H9 (cell line): ENCODE measurements at regions not wholly inside any gene's neighbourhood (a gene's known extent, or its start where the extent isn't known, plus 50 kb on each side); places are given as distances from the start of the nearest gene placed in this dataset.

Source experiments
- DNase-seq: peaks from one replicate; pipeline ENCODE4 v3.0.0-alpha.2; 2017
- H2AFZ ChIP-seq: one replicate; pipeline ENCODE4 v1.6.1; 2013; ENCODE audit warnings: mild to moderate bottlenecking, low read length, control low read depth, moderate library complexity
- H2AK5ac ChIP-seq: 2 replicates; pipeline ENCODE4 v1.6.1; 2013; ENCODE audit warnings: low read length, control low read depth, mixed read lengths; ENCODE audit not compliant: insufficient read length
- H2BK120ac ChIP-seq: one replicate; pipeline ENCODE4 v1.6.1; 2013; ENCODE audit warnings: low read depth, mild to moderate bottlenecking, low read length, control low read depth, inconsistent platforms; ENCODE audit not compliant: poor library complexity, severe bottlenecking
- H2BK12ac ChIP-seq: 2 replicates; pipeline ENCODE4 v1.6.1; 2013; ENCODE audit warnings: low read length, control low read depth, mixed read lengths, low read depth; ENCODE audit not compliant: insufficient read length
- H2BK15ac ChIP-seq: 2 replicates; pipeline ENCODE4 v1.6.1; 2013; ENCODE audit warnings: low read depth, low read length, control low read depth
- H2BK20ac ChIP-seq: one replicate; pipeline ENCODE4 v1.6.1; 2013; ENCODE audit warnings: low read depth, mild to moderate bottlenecking, low read length, control low read depth, inconsistent platforms; ENCODE audit not compliant: poor library complexity, severe bottlenecking
- H2BK5ac ChIP-seq: 2 replicates; pipeline ENCODE4 v1.6.1; 2013; ENCODE audit warnings: low read length, control low read depth, mixed read lengths; ENCODE audit not compliant: insufficient read length
- H3K14ac ChIP-seq: 2 replicates; pipeline ENCODE4 v1.6.1; 2013; ENCODE audit warnings: low read length, control low read depth; ENCODE audit not compliant: insufficient read depth
- H3K18ac ChIP-seq: 2 replicates; pipeline ENCODE4 v1.6.1; 2013; ENCODE audit warnings: low read depth, mild to moderate bottlenecking, mixed read lengths, low read length, control low read depth; ENCODE audit not compliant: insufficient read length
- H3K23ac ChIP-seq: 2 replicates; pipeline ENCODE4 v1.6.1; 2013; ENCODE audit warnings: low read length, control low read depth, mixed read lengths, low read depth; ENCODE audit not compliant: insufficient read length
- H3K23me2 ChIP-seq: 2 replicates; pipeline ENCODE4 v1.6.1; 2013; ENCODE audit warnings: low read depth, mild to moderate bottlenecking, mixed read lengths, low read length, control low read depth; ENCODE audit not compliant: insufficient read length, poor library complexity, severe bottlenecking
- H3K27ac ChIP-seq: 2 replicates; pipeline ENCODE4 v1.5.1; 2013; ENCODE audit warnings: low read length, control low read depth, mixed read lengths, low read depth; ENCODE audit not compliant: insufficient read length
- H3K27me3 ChIP-seq: 2 replicates; pipeline ENCODE4 v1.6.1; 2013; ENCODE audit warnings: low read length, control low read depth, inconsistent platforms; ENCODE audit not compliant: insufficient read depth
- H3K4ac ChIP-seq: 2 replicates; pipeline ENCODE4 v1.6.1; 2013; ENCODE audit warnings: low read depth, mild to moderate bottlenecking, control low read depth, inconsistent platforms, low read length, moderate library complexity
- H3K4me1 ChIP-seq: 2 replicates; pipeline ENCODE4 v1.6.1; 2013; ENCODE audit warnings: low read length, control low read depth, inconsistent platforms; ENCODE audit not compliant: insufficient read depth
- H3K4me2 ChIP-seq: 2 replicates; pipeline ENCODE4 v1.6.1; 2013; ENCODE audit warnings: low read length, control low read depth, mixed read lengths; ENCODE audit not compliant: insufficient read length, insufficient read depth
- H3K56ac ChIP-seq: 2 replicates; pipeline ENCODE4 v1.6.1; 2013; ENCODE audit warnings: low read depth, mild to moderate bottlenecking, mixed read lengths, low read length, control low read depth; ENCODE audit not compliant: insufficient read length
- H3K79me1 ChIP-seq: 2 replicates; pipeline ENCODE4 v1.6.1; 2013; ENCODE audit warnings: low read depth, mild to moderate bottlenecking, moderate library complexity, low read length, control low read depth, inconsistent platforms; ENCODE audit not compliant: insufficient read depth, poor library complexity, severe bottlenecking
- H3K79me2 ChIP-seq: 2 replicates; pipeline ENCODE4 v1.6.1; 2013; ENCODE audit warnings: low read length, control low read depth, inconsistent platforms; ENCODE audit not compliant: insufficient read depth
- H3K9ac ChIP-seq: 2 replicates; pipeline ENCODE4 v1.6.1; 2013; ENCODE audit warnings: low read length, control low read depth, mixed read lengths; ENCODE audit not compliant: insufficient read length; ENCODE audit errors: extremely low read depth
- H3K9me3 ChIP-seq: one replicate; pipeline ENCODE4 v1.6.1; 2013; ENCODE audit warnings: low read depth, low read length, inconsistent platforms; ENCODE audit not compliant: control insufficient read depth
- H3T11ph ChIP-seq: one replicate; pipeline ENCODE4 v1.6.1; 2013; ENCODE audit warnings: mild to moderate bottlenecking, low read length, control low read depth, inconsistent platforms
- H4K20me1 ChIP-seq: one replicate; pipeline ENCODE4 v1.6.1; 2013; ENCODE audit not compliant: control insufficient read depth, insufficient read length, insufficient read depth
- H4K5ac ChIP-seq: 2 replicates; pipeline ENCODE4 v1.6.1; 2013; ENCODE audit warnings: low read depth, mild to moderate bottlenecking, mixed read lengths, low read length, control low read depth; ENCODE audit not compliant: insufficient read length
- H4K8ac ChIP-seq: replicated peaks from 2 replicates; pipeline ENCODE4 v1.6.1; 2013; ENCODE audit warnings: low read length, control low read depth, mixed read lengths, low read depth; ENCODE audit not compliant: insufficient read length
- H4K91ac ChIP-seq: 2 replicates; pipeline ENCODE4 v1.6.1; 2013; ENCODE audit warnings: low read depth, mild to moderate bottlenecking, moderate library complexity, mixed read lengths, low read length, control low read depth; ENCODE audit not compliant: insufficient read length
- H3K27ac Mint-ChIP-seq, 3 experiments: 2 replicates in 2 of 3; 3 replicates in 1 of 3; pipeline ENCODE4 v1.8.0; 2020 to 2021; ENCODE audit warnings: mixed read lengths in 3 of 3, mild to moderate bottlenecking in 1 of 3, moderate library complexity in 1 of 3
- H3K27me3 Mint-ChIP-seq: 2 replicates; pipeline ENCODE4 v1.8.0; 2021; ENCODE audit warnings: low read depth, mild to moderate bottlenecking, moderate library complexity, mixed read lengths
- H3K36me3 Mint-ChIP-seq, 3 experiments: 2 replicates in 2 of 3; 3 replicates in 1 of 3; pipeline ENCODE4 v1.8.0; 2020 to 2021; ENCODE audit warnings: low read depth in 3 of 3, mixed read lengths in 3 of 3; ENCODE audit not compliant: insufficient read depth in 1 of 3
- H3K4me1 Mint-ChIP-seq, 2 experiments: 2 replicates each; pipeline ENCODE4 v1.8.0; 2020; ENCODE audit warnings: mixed read lengths in 2 of 2
- H3K4me3 Mint-ChIP-seq, 2 experiments: 2 replicates in 1 of 2; 3 replicates in 1 of 2; pipeline ENCODE4 v1.8.0; 2020 to 2021; ENCODE audit warnings: mild to moderate bottlenecking in 2 of 2, mixed read lengths in 2 of 2, moderate library complexity in 1 of 2
- H3K9me3 Mint-ChIP-seq, 2 experiments: 2 replicates in 1 of 2; 3 replicates in 1 of 2; pipeline ENCODE4 v1.8.0; 2020; ENCODE audit warnings: mild to moderate bottlenecking in 2 of 2, mixed read lengths in 2 of 2, moderate library complexity in 1 of 2
- CTCF ChIP-seq: fragments of 200-600 bp; sonication (generic); conservative IDR thresholded peaks from 3 replicates; pipeline ENCODE4 v1.8.0; 2021; ENCODE audit warnings: antibody characterized with exemption, mild to moderate bottlenecking
- WGBS: extraction: QIAGEN DNeasy Blood & Tissue Kit; methylation state at CpG from one replicate; pipeline ENCODE4 v1.1.7; 2013; ENCODE audit warnings: missing lambda C conversion rate, low lambda C conversion rate, mixed read lengths; ENCODE audit not compliant: insufficient read length; ENCODE audit errors: extremely low coverage; 5-methylcytosine and 5-hydroxymethylcytosine counted together

DNA sequence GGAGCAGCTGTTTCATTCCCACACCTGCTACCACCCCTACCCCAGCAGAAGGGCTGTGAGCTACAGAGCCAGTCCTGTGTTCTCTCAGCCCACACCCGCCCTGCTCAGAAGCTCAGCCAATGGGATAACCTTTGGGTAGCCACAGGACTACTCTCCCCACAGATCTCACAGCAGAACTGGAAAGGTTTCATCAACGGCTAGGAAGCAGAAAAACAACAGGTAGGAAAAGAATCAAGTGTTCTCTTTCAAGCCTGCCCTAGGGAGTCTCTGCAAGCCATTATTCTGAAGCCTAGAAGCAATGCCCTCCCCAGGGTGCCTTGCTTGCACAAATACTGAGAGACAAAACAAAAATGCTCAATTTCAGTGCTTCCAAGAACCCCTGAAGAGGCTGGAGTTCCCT, 77.2 kb downstream of the TMPRSS5 start:
- Histone ChIP-seq H2BK15ac (no peak overlapping the region), H3K23me2 (no peaks in the 10 kb centered on the region), H3K23ac (no peak overlapping the region), H3T11ph (no peak overlapping the region), H2BK20ac (no peak overlapping the region), H3K18ac (no peak overlapping the region), H3K27me3 (no peaks in the 10 kb centered on the region; the same call in 1 of the 2 replicates), H3K4me1 (peaks cover 15% of the 10 kb centered on the region; the same call in 1 of the 2 replicates), H3K4ac (no peak overlapping the region), H3K56ac (no peak overlapping the region), H4K5ac (no peak overlapping the region), H3K79me2 (no peaks in the 10 kb centered on the region), H2AFZ (no peak overlapping the region), H4K91ac (no peak overlapping the region), H3K79me1 (no peaks in the 10 kb centered on the region), H4K8ac (no peak overlapping the region), H3K4me2 (peak overlapping the region; percentile 12), H3K9me3 (no peaks in the 10 kb centered on the region), H2AK5ac (no peak overlapping the region), H3K27ac (no peak overlapping the region), H2BK120ac (no peak overlapping the region), H2BK5ac (no peak overlapping the region), H3K14ac (no peak overlapping the region), H3K9ac (no peak overlapping the region), H2BK12ac (no peak overlapping the region), H4K20me1 (no peaks in the 10 kb centered on the region)
- Mint-ChIP-seq H3K27ac (peak overlapping the region in 2 of 3 experiments; percentile 34 to 35; a peak in 2 of 7 replicates), H3K4me3 (peak overlapping the region in 1 of 2 experiments; percentile 17; a peak in 2 of 5 replicates), H3K36me3 (no peaks in the 10 kb centered on the region), H3K27me3 (peaks cover 85% of the 10 kb centered on the region), H3K4me1 (peaks cover 30 to 38% of the 10 kb centered on the region in 2 experiments), H3K9me3 (no peaks in the 10 kb centered on the region; a peak in 1 of 5 replicates)
- no CpG with 5 or more reads among the region's 2 CpGs for WGBS
- no peak for TF ChIP-seq CTCF
- peak; percentile 80 for DNase-seq
